SU-DHL-6 (cell line): ENCODE measurements at regions not wholly inside any gene's neighbourhood (a gene's known extent, or its start where the extent isn't known, plus 50 kb on each side); places are given as distances from the start of the nearest gene placed in this dataset.

ENCODE experiments used
- H2AFZ ChIP-seq: fragments of 200-600 bp; sonication (generic); 2 replicates; pipeline ENCODE4 v1.6.1; 2014; ENCODE audit warnings: low read depth, mild to moderate bottlenecking, moderate library complexity, mixed read lengths, antibody characterized with exemption, low read length; ENCODE audit not compliant: severe bottlenecking
- H3F3A ChIP-seq: fragments of 200-600 bp; shearing (Covaris generic); 2 replicates; pipeline ENCODE4 v1.6.0; 2016; ENCODE audit warnings: antibody characterized with exemption, mild to moderate bottlenecking; ENCODE audit not compliant: insufficient read depth
- H3K27ac ChIP-seq: fragments of 200-600 bp; sonication (generic); 2 replicates; pipeline ENCODE4 v1.5.1; 2016; ENCODE audit warnings: low read depth, mild to moderate bottlenecking, low read length, moderate library complexity, mixed read lengths
- H3K27me3 ChIP-seq: fragments of 200-600 bp; sonication (generic), shearing (Covaris generic); 2 replicates; pipeline ENCODE4 v1.6.0; 2014; ENCODE audit warnings: mild to moderate bottlenecking, low read length
- H3K36me3 ChIP-seq: fragments of 200-600 bp; sonication (generic); 2 replicates; pipeline ENCODE4 v1.6.1; 2014; ENCODE audit warnings: mild to moderate bottlenecking, low read length, mixed read lengths
- H3K4me2 ChIP-seq: fragments of 300-600, 200-600 bp; shearing (Covaris generic), sonication (generic); 2 replicates; pipeline ENCODE4 v1.6.0; 2014; ENCODE audit warnings: low read length, low read depth, mild to moderate bottlenecking; ENCODE audit not compliant: poor library complexity, severe bottlenecking
- H3K4me3 ChIP-seq: fragments of 200-600 bp; sonication (generic); 2 replicates; pipeline ENCODE4 v1.5.1; 2014; ENCODE audit warnings: antibody characterized with exemption, low read length, mild to moderate bottlenecking, mixed read lengths; ENCODE audit not compliant: insufficient read depth, poor library complexity, severe bottlenecking
- H3K79me2 ChIP-seq: fragments of 200-600 bp; sonication (generic); 2 replicates; pipeline ENCODE4 v1.6.1; 2014; ENCODE audit warnings: mild to moderate bottlenecking, low read length, moderate library complexity; ENCODE audit not compliant: insufficient read depth
- H3K9ac ChIP-seq: fragments of 200-600 bp; sonication (generic); 2 replicates; pipeline ENCODE4 v1.7.0; 2014; ENCODE audit warnings: mild to moderate bottlenecking, low read length
- H3K9me2 ChIP-seq: fragments of 200-600 bp; sonication (generic); replicated peaks from 2 replicates; pipeline ENCODE4 v1.6.1; 2014; ENCODE audit warnings: low read length; ENCODE audit not compliant: insufficient read depth
- H3K9me3 ChIP-seq: fragments of 200-600 bp; sonication (generic); 2 replicates; pipeline ENCODE4 v1.6.1; 2014; ENCODE audit warnings: low read length, mixed read lengths; ENCODE audit not compliant: insufficient read depth
- H4K20me1 ChIP-seq: fragments of 200-600 bp; sonication (generic); 2 replicates; pipeline ENCODE4 v1.6.1; 2014; ENCODE audit warnings: low read depth, mild to moderate bottlenecking, antibody characterized with exemption, low read length, moderate library complexity, mixed read lengths
- EZH2phosphoT487 ChIP-seq: fragments of 200-600 bp; sonication (generic), shearing (Covaris generic); conservative IDR thresholded peaks from 2 replicates; pipeline ENCODE4 v1.6.1; 2018; ENCODE audit warnings: mild to moderate bottlenecking, antibody characterized with exemption, low read length, moderate library complexity, mixed read lengths
- TF ChIP-seq, protein P1 (sequence below): fragments of 200-600 bp; sonication (generic); IDR thresholded peaks from one replicate; pipeline ENCODE4 v1.5.1; 2017; ENCODE audit warnings: antibody characterized with exemption, mild to moderate bottlenecking, low read length, moderate library complexity; ENCODE audit not compliant: insufficient read depth, poor library complexity, severe bottlenecking

DNA sequence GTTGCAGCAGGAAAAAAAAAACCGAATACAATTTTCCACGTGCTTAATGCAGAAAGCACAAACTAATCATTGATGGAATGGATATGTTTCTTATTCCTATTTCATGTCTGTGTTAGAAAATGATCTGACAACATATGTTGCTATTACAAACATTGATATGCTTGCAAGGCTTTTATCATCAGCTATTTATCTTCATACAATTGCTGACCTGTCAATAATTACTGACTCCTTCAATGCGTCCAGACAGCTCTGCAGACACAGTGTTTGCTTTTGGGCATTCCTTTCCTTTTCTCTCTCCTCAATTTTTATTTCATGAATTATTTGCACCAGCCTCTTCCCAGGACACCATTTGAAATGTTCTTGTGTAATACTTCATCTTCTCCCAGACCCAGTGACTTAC, 246.2 kb downstream of the SEC23IP start:
- no peaks in the 10 kb centered on the region for H3K27me3 ChIP-seq
- H3K36me3 ChIP-seq, result no peaks in the 10 kb centered on the region
- H2AFZ ChIP-seq, result no peak overlapping the region
- H3K4me3 ChIP-seq, result no peak overlapping the region
- no peak overlapping the region for H3K4me2 ChIP-seq
- no peaks in the 10 kb centered on the region for H3K79me2 ChIP-seq
- H3K27ac ChIP-seq, result no peak overlapping the region
- no peaks in the 10 kb centered on the region for H3K9me3 ChIP-seq
- H3K9me2 ChIP-seq, result no peaks in the 10 kb centered on the region
- H3F3A ChIP-seq, result no peaks in the 10 kb centered on the region
- H4K20me1 ChIP-seq, result no peaks in the 10 kb centered on the region
- TF ChIP-seq, protein P1, sequence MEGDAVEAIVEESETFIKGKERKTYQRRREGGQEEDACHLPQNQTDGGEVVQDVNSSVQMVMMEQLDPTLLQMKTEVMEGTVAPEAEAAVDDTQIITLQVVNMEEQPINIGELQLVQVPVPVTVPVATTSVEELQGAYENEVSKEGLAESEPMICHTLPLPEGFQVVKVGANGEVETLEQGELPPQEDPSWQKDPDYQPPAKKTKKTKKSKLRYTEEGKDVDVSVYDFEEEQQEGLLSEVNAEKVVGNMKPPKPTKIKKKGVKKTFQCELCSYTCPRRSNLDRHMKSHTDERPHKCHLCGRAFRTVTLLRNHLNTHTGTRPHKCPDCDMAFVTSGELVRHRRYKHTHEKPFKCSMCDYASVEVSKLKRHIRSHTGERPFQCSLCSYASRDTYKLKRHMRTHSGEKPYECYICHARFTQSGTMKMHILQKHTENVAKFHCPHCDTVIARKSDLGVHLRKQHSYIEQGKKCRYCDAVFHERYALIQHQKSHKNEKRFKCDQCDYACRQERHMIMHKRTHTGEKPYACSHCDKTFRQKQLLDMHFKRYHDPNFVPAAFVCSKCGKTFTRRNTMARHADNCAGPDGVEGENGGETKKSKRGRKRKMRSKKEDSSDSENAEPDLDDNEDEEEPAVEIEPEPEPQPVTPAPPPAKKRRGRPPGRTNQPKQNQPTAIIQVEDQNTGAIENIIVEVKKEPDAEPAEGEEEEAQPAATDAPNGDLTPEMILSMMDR, result no peak
- TF ChIP-seq EZH2phosphoT487, result no peak
- no peak overlapping the region for H3K9ac ChIP-seq

DNA sequence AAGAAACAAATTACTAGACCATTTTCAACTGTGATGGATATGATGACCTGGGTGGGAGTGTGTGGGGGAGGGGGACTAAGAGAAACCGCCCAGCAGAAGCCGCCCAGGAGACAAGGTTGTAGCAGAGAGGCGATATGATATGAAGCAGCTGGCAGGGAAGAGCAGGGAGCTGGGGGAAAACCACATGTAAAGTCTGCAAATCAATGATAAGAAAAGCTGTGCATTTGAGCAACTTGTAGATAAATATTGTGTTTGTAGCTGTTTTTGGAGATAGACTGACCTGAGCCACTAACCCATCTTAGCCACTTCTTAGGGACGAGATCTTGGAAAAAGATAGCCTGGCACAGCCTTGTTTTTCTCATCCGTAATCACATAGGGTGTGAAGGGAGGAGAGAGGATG, 252.6 kb downstream of the SEC23IP start:
- Histone ChIP-seq H3K79me2 (no peaks in the 10 kb centered on the region), H3K9me2 (no peaks in the 10 kb centered on the region), H2AFZ (no peak overlapping the region), H3K9me3 (no peaks in the 10 kb centered on the region), H4K20me1 (no peaks in the 10 kb centered on the region), H3K4me3 (no peak overlapping the region), H3F3A (no peaks in the 10 kb centered on the region), H3K36me3 (no peaks in the 10 kb centered on the region), H3K27ac (no peak overlapping the region), H3K27me3 (no peaks in the 10 kb centered on the region), H3K9ac (no peak overlapping the region), H3K4me2 (no peak overlapping the region)
- TF ChIP-seq EZH2phosphoT487, result no peak
- TF ChIP-seq, protein P1, result no peak

DNA sequence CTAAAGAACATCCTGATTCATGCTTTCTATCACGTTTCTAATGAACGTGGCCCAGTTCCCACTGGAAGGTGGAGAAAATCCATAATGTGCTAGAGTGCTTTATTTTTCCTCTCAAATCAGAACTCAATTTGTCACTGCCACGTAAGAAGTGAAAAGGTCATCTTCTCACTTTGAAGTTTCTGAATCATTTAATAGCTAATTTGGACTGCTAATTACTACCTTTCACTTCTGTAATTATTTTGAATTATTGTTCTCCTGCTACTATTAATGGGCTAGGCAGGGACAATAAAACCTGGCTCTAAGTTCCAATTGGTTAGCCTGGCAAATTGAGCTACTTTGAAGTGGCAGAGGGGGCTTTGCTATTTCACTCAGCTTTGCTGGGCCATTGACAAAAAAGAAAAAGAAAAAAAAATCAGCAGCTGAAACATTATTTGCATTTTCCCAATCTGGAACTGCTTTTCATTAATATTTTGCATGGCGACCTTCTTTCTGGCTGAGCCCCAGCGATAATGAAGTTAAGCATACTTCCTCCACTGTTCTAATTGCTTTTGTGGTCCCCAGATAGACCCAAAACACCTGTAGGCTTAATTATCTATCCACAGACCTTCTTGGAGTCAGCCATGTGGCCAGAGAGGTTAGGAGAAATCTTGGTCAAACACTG, 264.2 kb downstream of the SEC23IP start:
- no peaks in the 10 kb centered on the region for H3K36me3 ChIP-seq
- no peak overlapping the region for H2AFZ ChIP-seq
- no peaks in the 10 kb centered on the region for H3F3A ChIP-seq
- TF ChIP-seq EZH2phosphoT487, result no peak
- TF ChIP-seq, protein P1, result no peak
- no peaks in the 10 kb centered on the region for H3K27me3 ChIP-seq
- H3K4me3 ChIP-seq, result no peak overlapping the region
- no peaks in the 10 kb centered on the region for H4K20me1 ChIP-seq
- H3K9me3 ChIP-seq, result no peaks in the 10 kb centered on the region
- H3K27ac ChIP-seq, result no peak overlapping the region
- no peak overlapping the region for H3K9ac ChIP-seq
- no peaks in the 10 kb centered on the region for H3K9me2 ChIP-seq
- H3K79me2 ChIP-seq, result no peaks in the 10 kb centered on the region
- H3K4me2 ChIP-seq, result no peak overlapping the region
